Skeletal muscle tissue (tissue), 3 donors: ENCODE measurements at regions not wholly inside any gene's neighbourhood (a gene's known extent, or its start where the extent isn't known, plus 50 kb on each side); places are given as distances from the start of the nearest gene placed in this dataset.

ENCODE experiments used
- H3K27ac ChIP-seq: one replicate; pipeline ENCODE4 v1.7.0; 2013; ENCODE audit warnings: mild to moderate bottlenecking, low read depth, low read length, inconsistent platforms
- H3K27me3 ChIP-seq, 3 donors: one replicate each; pipeline ENCODE4 v1.7.0; 2013; ENCODE audit warnings: low read length in 3 of 3; ENCODE audit not compliant: control insufficient read depth in 3 of 3, insufficient read depth in 3 of 3
- H3K36me3 ChIP-seq, 3 donors: one replicate each; pipeline ENCODE4 v1.7.0; 2013; ENCODE audit warnings: low read length in 3 of 3; ENCODE audit not compliant: control insufficient read depth in 3 of 3, insufficient read depth in 3 of 3
- H3K4me1 ChIP-seq, 3 donors: one replicate each; pipeline ENCODE4 v1.7.0; 2013; ENCODE audit warnings: low read length in 3 of 3, mild to moderate bottlenecking in 3 of 3; ENCODE audit not compliant: control insufficient read depth in 3 of 3, insufficient read depth in 3 of 3
- H3K4me3 ChIP-seq, 3 donors: one replicate each; pipeline ENCODE4 v1.7.0; 2013; ENCODE audit warnings: low read length in 3 of 3
- H3K9ac ChIP-seq, 3 donors: one replicate each; pipeline ENCODE4 v1.7.0; 2013; ENCODE audit warnings: low read length in 3 of 3, mild to moderate bottlenecking in 3 of 3, moderate library complexity in 2 of 3, low read depth in 1 of 3
- H3K9me3 ChIP-seq, 3 donors: one replicate each; pipeline ENCODE4 v1.7.0; 2013; ENCODE audit warnings: low read length in 3 of 3; ENCODE audit not compliant: control insufficient read depth in 3 of 3
- donor health status: Osteomylitis.

GRCh38 chr3:84547207-84547606, 411.6 kb upstream of the CADM2 start:
- H3K36me3 ChIP-seq: no peaks in the 10 kb centered on the region
- H3K27ac ChIP-seq: no peak overlapping the region
- H3K4me3 ChIP-seq: no peak overlapping the region
- H3K9me3 ChIP-seq: no peaks in the 10 kb centered on the region
- no peak overlapping the region for H3K9ac ChIP-seq
- H3K27me3 ChIP-seq: no peaks in the 10 kb centered on the region
- H3K4me1 ChIP-seq: no peaks in the 10 kb centered on the region

- H3K9ac ChIP-seq: no peak overlapping the region
- no peaks in the 10 kb centered on the region for H3K36me3 ChIP-seq
- H3K4me1 ChIP-seq: no peaks in the 10 kb centered on the region
- no peak overlapping the region for H3K27ac ChIP-seq
- H3K27me3 ChIP-seq: no peaks in the 10 kb centered on the region
- no peaks in the 10 kb centered on the region for H3K9me3 ChIP-seq
- H3K4me3 ChIP-seq: no peak overlapping the region
Observed at GRCh38 chr3:84547971-84548970, 410.5 kb upstream of the CADM2 start.

- Histone ChIP-seq H3K27me3 (no peaks in the 10 kb centered on the region), H3K9me3 (no peaks in the 10 kb centered on the region), H3K4me1 (no peaks in the 10 kb centered on the region), H3K9ac (no peak overlapping the region), H3K27ac (no peak overlapping the region), H3K36me3 (no peaks in the 10 kb centered on the region), H3K4me3 (no peak overlapping the region)
Observed at GRCh38 chr3:84555629-84556028, 403.2 kb upstream of the CADM2 start.

- Histone ChIP-seq H3K4me3 (no peak overlapping the region), H3K27me3 (no peaks in the 10 kb centered on the region), H3K9me3 (no peaks in the 10 kb centered on the region), H3K27ac (no peak overlapping the region), H3K4me1 (no peaks in the 10 kb centered on the region), H3K36me3 (no peaks in the 10 kb centered on the region), H3K9ac (no peak overlapping the region)
Observed at GRCh38 chr3:84566256-84566655, 392.5 kb upstream of the CADM2 start.

GRCh38 chr3:84567796-84568195, 391.0 kb upstream of the CADM2 start:
- Histone ChIP-seq H3K4me1 (no peaks in the 10 kb centered on the region), H3K4me3 (no peak overlapping the region)

GRCh38 chr3:84573962-84574361, 384.8 kb upstream of the CADM2 start:
- Histone ChIP-seq H3K4me3 (no peak overlapping the region), H3K27ac (no peak overlapping the region), H3K36me3 (no peaks in the 10 kb centered on the region), H3K9me3 (peaks cover 0 to 2% (median 0%) of the 10 kb centered on the region in 3 donors), H3K4me1 (no peaks in the 10 kb centered on the region), H3K9ac (no peak overlapping the region), H3K27me3 (no peaks in the 10 kb centered on the region)

More at GRCh38 chr3:84567796-84568195, 391.0 kb upstream of the CADM2 start:
- Histone ChIP-seq H3K9me3 (no peaks in the 10 kb centered on the region), H3K27me3 (no peaks in the 10 kb centered on the region), H3K27ac (no peak overlapping the region), H3K9ac (no peak overlapping the region), H3K36me3 (no peaks in the 10 kb centered on the region)

GRCh38 chr3:84586427-84586826, 372.4 kb upstream of the CADM2 start:
- no peak overlapping the region for H3K9ac ChIP-seq
- H3K36me3 ChIP-seq: no peaks in the 10 kb centered on the region
- H3K27ac ChIP-seq: no peak overlapping the region
- no peaks in the 10 kb centered on the region for H3K4me1 ChIP-seq
- no peak overlapping the region for H3K4me3 ChIP-seq
- H3K27me3 ChIP-seq: no peaks in the 10 kb centered on the region
- no peaks in the 10 kb centered on the region for H3K9me3 ChIP-seq

GRCh38 chr3:84600703-84601225, 358.0 kb upstream of the CADM2 start:
- H3K4me1 ChIP-seq: no peaks in the 10 kb centered on the region
- H3K27me3 ChIP-seq: no peaks in the 10 kb centered on the region
- no peak overlapping the region for H3K9ac ChIP-seq

GRCh38 chr3:84601303-84601702, 357.5 kb upstream of the CADM2 start:
- Histone ChIP-seq H3K4me3 (no peak overlapping the region), H3K9ac (no peak overlapping the region), H3K36me3 (no peaks in the 10 kb centered on the region), H3K27ac (no peak overlapping the region), H3K9me3 (no peaks in the 10 kb centered on the region), H3K27me3 (no peaks in the 10 kb centered on the region), H3K4me1 (no peaks in the 10 kb centered on the region)

More at GRCh38 chr3:84600703-84601225, 358.0 kb upstream of the CADM2 start:
- Histone ChIP-seq H3K9me3 (no peaks in the 10 kb centered on the region), H3K4me3 (no peak overlapping the region), H3K36me3 (no peaks in the 10 kb centered on the region), H3K27ac (no peak overlapping the region)

- Histone ChIP-seq H3K27me3 (no peaks in the 10 kb centered on the region), H3K27ac (no peak overlapping the region), H3K9me3 (peaks cover 0 to 4% (median 0%) of the 10 kb centered on the region in 3 donors), H3K9ac (no peak overlapping the region), H3K36me3 (no peaks in the 10 kb centered on the region), H3K4me3 (no peak overlapping the region), H3K4me1 (no peaks in the 10 kb centered on the region)
Observed at GRCh38 chr3:84621823-84622222, 337.0 kb upstream of the CADM2 start.
